Endothelial cell of umbilical vein (primary cell): ENCODE measurements at regions not wholly inside any gene's neighbourhood (a gene's known extent, or its start where the extent isn't known, plus 50 kb on each side); places are given as distances from the start of the nearest gene placed in this dataset.

Experiments used
- BruUV-seq: library from RNA; stranded (reverse); fragments of 400-500 nt; replicated peaks from 2 replicates; lab custom pipeline; 2021; lab: Mats Ljungman, UMichigan
- CTCF ChIA-PET: fragments of 300-600, 350-600 bp; sonication (Branson Sonifier 250); formaldehyde crosslinking; loops from one replicate; lab custom pipeline; 2021; ENCODE audit warnings: antibody characterized with exemption, inconsistent platforms; lab: Charles Lee
- POLR2A ChIA-PET: fragments of 300-600, 350-600 bp; sonication (Branson Sonifier 250); formaldehyde crosslinking; loops from one replicate; lab custom pipeline; 2021; ENCODE audit warnings: antibody characterized with exemption, inconsistent platforms; lab: Charles Lee
- DNase-seq: peaks from one replicate; pipeline ENCODE4 v3.0.0-alpha.2; 2011; ENCODE audit warnings: low read depth, low spot score
- FAIRE-seq: peaks from 2 replicates; lab custom pipeline; 2011; peaks lifted over from hg19 to GRCh38; lab: Jason Lieb, UNC
- H2AFZ ChIP-seq: 2 replicates; pipeline ENCODE4 v1.6.0; 2012; ENCODE audit warnings: low read depth, low read length, control low read depth, inconsistent platforms
- H3K27ac ChIP-seq: 2 replicates; pipeline ENCODE4 v1.5.1; 2011; ENCODE audit warnings: low read depth, mild to moderate bottlenecking, control low read depth, low read length, moderate library complexity; ENCODE audit not compliant: insufficient read depth
- H3K27me3 ChIP-seq, 2 experiments: 2 replicates each; pipeline versions ENCODE4 v1.6.0 to v1.6.1; 2011; ENCODE audit warnings: low read length in 2 of 2, mixed read lengths in 1 of 2; ENCODE audit not compliant: control insufficient read depth in 2 of 2, insufficient read depth in 2 of 2
- H3K36me3 ChIP-seq, 2 experiments: 2 replicates in 1 of 2; 3 replicates in 1 of 2; pipeline ENCODE4 v1.5.1; 2011; ENCODE audit warnings: low read length in 2 of 2, mild to moderate bottlenecking in 1 of 2, moderate library complexity in 1 of 2; ENCODE audit not compliant: control insufficient read depth in 2 of 2, insufficient read depth in 2 of 2; ENCODE audit errors: extremely low read depth in 1 of 2
- H3K4me1 ChIP-seq: 3 replicates; pipeline ENCODE4 v1.5.1; 2011; ENCODE audit warnings: mild to moderate bottlenecking, low read length; ENCODE audit not compliant: control insufficient read depth, insufficient read depth; ENCODE audit errors: extremely low read depth
- H3K4me2 ChIP-seq: 2 replicates; pipeline ENCODE4 v1.6.1; 2011; ENCODE audit warnings: low read length, control low read depth, mixed read lengths; ENCODE audit not compliant: insufficient read depth
- H3K4me3 ChIP-seq, 3 experiments: fragments of 200-600 bp in 1 of 3; sonication (generic), shearing (Covaris generic) in 1 of 3; replicated peaks in 1 of 3; 2 replicates each; pipeline ENCODE4 v1.5.1; 2011 to 2016; ENCODE audit warnings: control low read depth in 3 of 3, low read length in 3 of 3, mild to moderate bottlenecking in 2 of 3, inconsistent platforms in 1 of 3, low read depth in 1 of 3, moderate library complexity in 1 of 3; ENCODE audit not compliant: insufficient read depth in 1 of 3
- H3K79me2 ChIP-seq: 2 replicates; pipeline ENCODE4 v1.6.0; 2012; ENCODE audit warnings: low read length, inconsistent platforms; ENCODE audit not compliant: control insufficient read depth, insufficient read depth
- H3K9ac ChIP-seq: replicated peaks from 2 replicates; pipeline ENCODE3; 2011; ENCODE audit warnings: low read length, control low read depth; ENCODE audit not compliant: insufficient read depth; ENCODE audit errors: extremely low read depth
- H3K9me1 ChIP-seq: replicated peaks from 3 replicates; pipeline ENCODE4 v1.6.0; 2011; ENCODE audit warnings: mild to moderate bottlenecking, low read length; ENCODE audit not compliant: control insufficient read depth, insufficient read depth; ENCODE audit errors: extremely low read depth
- H3K9me3 ChIP-seq: replicated peaks from 2 replicates; pipeline ENCODE4 v1.5.1; 2012; ENCODE audit warnings: low read length, inconsistent platforms; ENCODE audit not compliant: control insufficient read depth, insufficient read depth
- H4K20me1 ChIP-seq: replicated peaks from 2 replicates; pipeline ENCODE3; 2011; ENCODE audit warnings: mild to moderate bottlenecking, low read length; ENCODE audit not compliant: control insufficient read depth, insufficient read depth; ENCODE audit errors: extremely low read depth
- EZH2 ChIP-seq: IDR thresholded peaks from 2 replicates; pipeline ENCODE4 v1.6.1; 2012; ENCODE audit warnings: borderline replicate concordance, low read depth, mild to moderate bottlenecking, moderate library complexity, low read length, inconsistent platforms; ENCODE audit not compliant: severe bottlenecking
- FOS ChIP-seq: IDR thresholded peaks from 2 replicates; pipeline ENCODE4 v1.6.1; 2011; ENCODE audit warnings: mild to moderate bottlenecking, low read length, moderate library complexity, borderline replicate concordance; ENCODE audit not compliant: insufficient read depth
- GATA2 ChIP-seq: IDR thresholded peaks from 2 replicates; pipeline ENCODE4 v1.7.0; 2011; ENCODE audit warnings: low read depth, mild to moderate bottlenecking, moderate library complexity, mixed read lengths, low read length; ENCODE audit not compliant: insufficient read length, insufficient read depth
- JUN ChIP-seq: IDR thresholded peaks from 2 replicates; pipeline ENCODE4 v1.6.1; 2011; ENCODE audit warnings: borderline replicate concordance, low read depth; ENCODE audit not compliant: insufficient read length, insufficient read depth
- MYC ChIP-seq: IDR thresholded peaks from one replicate; pipeline ENCODE4 v1.6.1; 2011; ENCODE audit warnings: mild to moderate bottlenecking, low read depth, low read length
- POLR2A ChIP-seq: IDR thresholded peaks from 2 replicates; pipeline ENCODE4 v1.6.1; 2012; ENCODE audit warnings: low read depth, mild to moderate bottlenecking, control low read depth, low read length
- POLR2AphosphoS5 ChIP-seq: IDR thresholded peaks from 2 replicates; pipeline ENCODE4 v1.6.1; 2012; ENCODE audit warnings: low read depth, mild to moderate bottlenecking, control low read depth, low read length, moderate library complexity; ENCODE audit not compliant: insufficient read depth
- dilution Hi-C: fragments of 300-500 bp; cut with MboI; formaldehyde crosslinking; loops from one replicate; pipeline ENCODE4 v1.15.0; 2019; ENCODE audit warnings: low sequenced_read_pairs; ENCODE audit not compliant: extremely low pct_ligation_motif_present
- intact Hi-C: fragments of 100-400 bp; cut with micrococcal nuclease; formaldehyde crosslinking; loops from one replicate; pipeline ENCODE4 v1.10.0; 2022
- TF ChIP-seq, protein P1 (sequence below), 2 donors: IDR thresholded peaks; 1 replicate in 1 of 2; 2 replicates in 1 of 2; pipeline ENCODE4 v1.5.1; 2011; ENCODE audit warnings: low read length in 2 of 2, mild to moderate bottlenecking in 2 of 2, moderate library complexity in 2 of 2, control low read depth in 1 of 2, inconsistent platforms in 1 of 2, low read depth in 1 of 2; ENCODE audit not compliant: insufficient read depth in 1 of 2; ENCODE audit errors: extremely low read depth in 1 of 2
- TF ChIP-seq, protein P2 (sequence below): IDR thresholded peaks from 2 replicates; pipeline ENCODE4 v1.6.1; 2011; ENCODE audit not compliant: insufficient read depth, insufficient read length

DNA sequence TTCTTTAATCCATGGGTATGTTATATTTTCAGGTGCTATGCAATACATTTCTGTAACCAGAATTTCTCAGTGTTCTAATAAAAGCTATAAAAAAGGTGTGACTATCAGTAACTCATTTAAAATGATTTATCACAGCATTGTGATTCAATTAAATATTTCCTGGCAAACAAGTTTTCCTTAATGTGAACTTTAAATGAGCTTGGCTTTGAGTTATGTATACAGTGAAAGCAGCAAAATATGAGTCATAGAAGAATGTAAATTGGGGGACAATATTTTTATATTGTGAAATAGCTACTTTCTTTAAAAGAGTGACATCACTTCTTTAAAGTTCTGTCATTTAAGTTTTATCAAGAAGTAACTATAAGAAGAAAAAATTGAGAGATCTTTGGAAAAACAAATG lies 484.9 kb upstream of the MAN1A1 start:
- Histone ChIP-seq H3K9me1 (no peaks in the 10 kb centered on the region), H3K27ac (no peak overlapping the region), H3K4me3 (no peak overlapping the region), H3K36me3 (no peaks in the 10 kb centered on the region), H3K9ac (no peak overlapping the region), H3K79me2 (no peaks in the 10 kb centered on the region), H3K27me3 (no peaks in the 10 kb centered on the region), H2AFZ (no peak overlapping the region), H3K4me2 (no peak overlapping the region), H3K4me1 (no peaks in the 10 kb centered on the region), H3K9me3 (no peaks in the 10 kb centered on the region), H4K20me1 (no peaks in the 10 kb centered on the region)
- ChIA-PET CTCF (interaction anchor here (1.3 kb wide), 1 partner anchor 11 kb away, joined by 3 read pairs; no protein-coding TSS in a partner anchor), POLR2A (no interaction called here)
- TF ChIP-seq JUN (peak; percentile 11), EZH2 (no peak), MYC (no peak)
- BruUV-seq, result no TSS peak
- FAIRE-seq (no peak), DNase-seq (no peak)
- intact Hi-C loops (no loop called here), dilution Hi-C loops (no loop called here)

DNA sequence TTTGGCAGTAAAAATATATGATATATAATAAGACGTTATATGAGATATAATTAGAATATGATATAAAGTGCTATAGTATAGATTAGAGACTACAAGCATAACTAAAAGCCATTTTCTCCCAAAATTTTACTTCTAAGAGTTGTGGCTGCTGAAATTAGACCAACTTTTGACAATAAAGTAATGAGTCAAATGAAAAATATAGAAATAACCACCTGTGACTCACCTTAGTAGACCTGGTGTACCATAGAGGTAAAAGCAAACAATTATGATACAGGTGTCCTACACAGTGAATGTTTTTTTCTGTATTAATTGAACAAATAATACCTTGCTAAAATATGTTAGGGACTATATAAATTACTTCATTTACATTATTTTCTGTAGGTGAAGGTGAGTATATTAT lies 482.9 kb upstream of the MAN1A1 start:
- no peak overlapping the region for H3K9ac ChIP-seq
- dilution Hi-C loops, result no loop called here
- no peak overlapping the region for H3K4me2 ChIP-seq
- H3K4me3 ChIP-seq, result no peak overlapping the region
- intact Hi-C loops, result no loop called here
- H3K27me3 ChIP-seq, result no peaks in the 10 kb centered on the region
- ChIA-PET CTCF (no interaction called here), POLR2A (no interaction called here)
- H3K36me3 ChIP-seq, result no peaks in the 10 kb centered on the region
- no peak overlapping the region for H3K27ac ChIP-seq
- no peaks in the 10 kb centered on the region for H3K9me3 ChIP-seq
- no peaks in the 10 kb centered on the region for H3K9me1 ChIP-seq
- H4K20me1 ChIP-seq, result no peaks in the 10 kb centered on the region
- no TSS peak for BruUV-seq
- H3K79me2 ChIP-seq, result no peaks in the 10 kb centered on the region
- H2AFZ ChIP-seq, result no peak overlapping the region
- FAIRE-seq (no peak), DNase-seq (no peak)
- TF ChIP-seq FOS (no peak), POLR2A (no peak), POLR2AphosphoS5 (no peak), MYC (no peak), JUN (no peak), GATA2 (no peak), EZH2 (no peak)
- TF ChIP-seq, protein P1, sequence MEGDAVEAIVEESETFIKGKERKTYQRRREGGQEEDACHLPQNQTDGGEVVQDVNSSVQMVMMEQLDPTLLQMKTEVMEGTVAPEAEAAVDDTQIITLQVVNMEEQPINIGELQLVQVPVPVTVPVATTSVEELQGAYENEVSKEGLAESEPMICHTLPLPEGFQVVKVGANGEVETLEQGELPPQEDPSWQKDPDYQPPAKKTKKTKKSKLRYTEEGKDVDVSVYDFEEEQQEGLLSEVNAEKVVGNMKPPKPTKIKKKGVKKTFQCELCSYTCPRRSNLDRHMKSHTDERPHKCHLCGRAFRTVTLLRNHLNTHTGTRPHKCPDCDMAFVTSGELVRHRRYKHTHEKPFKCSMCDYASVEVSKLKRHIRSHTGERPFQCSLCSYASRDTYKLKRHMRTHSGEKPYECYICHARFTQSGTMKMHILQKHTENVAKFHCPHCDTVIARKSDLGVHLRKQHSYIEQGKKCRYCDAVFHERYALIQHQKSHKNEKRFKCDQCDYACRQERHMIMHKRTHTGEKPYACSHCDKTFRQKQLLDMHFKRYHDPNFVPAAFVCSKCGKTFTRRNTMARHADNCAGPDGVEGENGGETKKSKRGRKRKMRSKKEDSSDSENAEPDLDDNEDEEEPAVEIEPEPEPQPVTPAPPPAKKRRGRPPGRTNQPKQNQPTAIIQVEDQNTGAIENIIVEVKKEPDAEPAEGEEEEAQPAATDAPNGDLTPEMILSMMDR (IDR thresholded peaks at IDR 0.05; ENCODE audit: extremely low read depth in 1 of 2, insufficient read depth in 1 of 2, low read depth in 1 of 2, low read length in 2 of 2), result no peak
- TF ChIP-seq, protein P2, sequence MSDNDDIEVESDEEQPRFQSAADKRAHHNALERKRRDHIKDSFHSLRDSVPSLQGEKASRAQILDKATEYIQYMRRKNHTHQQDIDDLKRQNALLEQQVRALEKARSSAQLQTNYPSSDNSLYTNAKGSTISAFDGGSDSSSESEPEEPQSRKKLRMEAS, result no peak
- no peaks in the 10 kb centered on the region for H3K4me1 ChIP-seq
